Astrocyte of the spinal cord (primary cell): ENCODE measurements at regions not wholly inside any gene's neighbourhood (a gene's known extent, or its start where the extent isn't known, plus 50 kb on each side); places are given as distances from the start of the nearest gene placed in this dataset.

Experiments used
- DNase-seq: peaks from one replicate; pipeline ENCODE4 v3.0.0; 2011; ENCODE audit warnings: low read depth, low spot score
- H3K4me3 ChIP-seq: 2 replicates; pipeline ENCODE4 v1.5.1; 2011; ENCODE audit warnings: low read depth, mild to moderate bottlenecking, low read length, moderate library complexity
- in situ Hi-C: cut with HindIII; loops from 2 replicates; pipeline ENCODE4 v1.10.0; 2017; ENCODE audit warnings: low sequenced_read_pairs
- TF ChIP-seq, protein P1 (sequence below): IDR thresholded peaks from 2 replicates; pipeline ENCODE4 v1.5.1; 2012; ENCODE audit warnings: low read depth, mild to moderate bottlenecking, low read length, inconsistent platforms

DNA sequence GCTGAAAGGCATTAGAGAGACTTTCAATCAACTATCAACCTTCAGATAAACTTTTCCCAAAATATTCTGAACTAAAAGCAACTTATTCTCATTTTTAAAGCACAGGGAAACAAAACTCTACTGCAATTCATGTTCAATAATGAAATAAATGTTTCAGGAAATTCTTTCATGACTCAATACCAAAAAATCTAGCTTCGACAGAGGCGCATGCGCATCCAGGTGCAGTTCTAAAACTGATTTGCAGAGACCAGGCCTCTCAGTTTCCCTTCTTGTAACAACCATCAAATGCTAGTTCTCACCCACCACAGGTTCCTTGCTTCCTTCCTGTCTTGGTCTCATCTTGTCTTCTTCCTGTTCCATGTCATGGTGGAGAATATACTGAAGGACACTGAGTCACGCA, 55.3 kb upstream of the NRBF2 start:
- in situ Hi-C loops = no loop called here
- H3K4me3 ChIP-seq = no peak overlapping the region
- TF ChIP-seq, protein P1, sequence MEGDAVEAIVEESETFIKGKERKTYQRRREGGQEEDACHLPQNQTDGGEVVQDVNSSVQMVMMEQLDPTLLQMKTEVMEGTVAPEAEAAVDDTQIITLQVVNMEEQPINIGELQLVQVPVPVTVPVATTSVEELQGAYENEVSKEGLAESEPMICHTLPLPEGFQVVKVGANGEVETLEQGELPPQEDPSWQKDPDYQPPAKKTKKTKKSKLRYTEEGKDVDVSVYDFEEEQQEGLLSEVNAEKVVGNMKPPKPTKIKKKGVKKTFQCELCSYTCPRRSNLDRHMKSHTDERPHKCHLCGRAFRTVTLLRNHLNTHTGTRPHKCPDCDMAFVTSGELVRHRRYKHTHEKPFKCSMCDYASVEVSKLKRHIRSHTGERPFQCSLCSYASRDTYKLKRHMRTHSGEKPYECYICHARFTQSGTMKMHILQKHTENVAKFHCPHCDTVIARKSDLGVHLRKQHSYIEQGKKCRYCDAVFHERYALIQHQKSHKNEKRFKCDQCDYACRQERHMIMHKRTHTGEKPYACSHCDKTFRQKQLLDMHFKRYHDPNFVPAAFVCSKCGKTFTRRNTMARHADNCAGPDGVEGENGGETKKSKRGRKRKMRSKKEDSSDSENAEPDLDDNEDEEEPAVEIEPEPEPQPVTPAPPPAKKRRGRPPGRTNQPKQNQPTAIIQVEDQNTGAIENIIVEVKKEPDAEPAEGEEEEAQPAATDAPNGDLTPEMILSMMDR = no peak
- no peak for DNase-seq

DNA sequence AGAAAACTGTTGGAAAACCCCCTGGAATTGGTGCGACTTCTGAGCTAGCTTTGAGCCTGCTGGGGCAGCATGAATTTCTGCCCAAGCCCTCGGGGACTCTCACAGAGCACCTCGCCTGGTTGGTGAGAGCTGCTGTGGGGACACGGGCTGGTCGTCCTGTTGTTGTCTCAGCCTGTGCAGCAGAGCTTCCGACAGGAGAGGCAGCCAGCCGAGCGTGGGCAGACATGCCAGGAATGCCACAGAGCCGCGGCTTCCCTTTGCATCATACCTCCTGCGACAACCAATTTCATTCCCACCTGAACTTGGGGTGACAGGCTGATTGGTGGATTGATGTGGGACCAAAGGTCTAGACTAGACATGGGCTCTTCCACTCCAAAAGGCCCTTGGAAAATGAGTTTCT, 60.2 kb upstream of the NRBF2 start:
- in situ Hi-C loops = no loop called here
- TF ChIP-seq, protein P1 = no peak
- H3K4me3 ChIP-seq = no peak overlapping the region
- DNase-seq = no peak

- DNase-seq = no peak
- in situ Hi-C loops = no loop called here
- H3K4me3 ChIP-seq = no peak overlapping the region
- TF ChIP-seq, protein P1 = no peak
Measured at GRCh38 chr10:63071145-63071544, 62.0 kb upstream of the NRBF2 start.

GRCh38 chr10:63069318-63069717, 63.8 kb upstream of the NRBF2 start:
- H3K4me3 ChIP-seq = no peak overlapping the region
- TF ChIP-seq, protein P1 = no peak
- no peak for DNase-seq
- in situ Hi-C loops = no loop called here

DNA sequence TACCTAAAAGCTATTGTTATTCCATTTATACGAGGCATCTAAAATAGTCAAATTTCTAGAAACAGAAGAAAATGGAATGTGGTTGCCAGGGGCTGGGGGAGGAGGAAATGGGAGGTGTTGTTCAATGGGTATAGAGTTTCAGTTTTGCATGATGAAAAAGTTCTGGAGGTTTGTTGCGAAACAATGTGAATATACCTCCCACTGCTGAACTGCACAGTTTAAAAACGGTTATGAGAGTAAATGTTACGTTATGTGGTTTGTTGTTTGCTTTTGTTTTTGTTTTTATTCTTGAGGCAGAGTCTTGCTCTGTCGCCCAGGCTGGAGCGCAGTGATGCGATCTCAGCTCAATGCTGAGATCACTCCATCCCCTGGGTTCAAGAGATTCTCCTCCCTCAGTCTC, 64.9 kb upstream of the NRBF2 start:
- TF ChIP-seq, protein P1 = no peak
- H3K4me3 ChIP-seq = no peak overlapping the region
- in situ Hi-C loops = no loop called here
- DNase-seq = no peak

- TF ChIP-seq, protein P1 = no peak
- DNase-seq = no peak
- in situ Hi-C loops = no loop called here
Measured at GRCh38 chr10:63066606-63067005, 66.5 kb upstream of the NRBF2 start.

DNA sequence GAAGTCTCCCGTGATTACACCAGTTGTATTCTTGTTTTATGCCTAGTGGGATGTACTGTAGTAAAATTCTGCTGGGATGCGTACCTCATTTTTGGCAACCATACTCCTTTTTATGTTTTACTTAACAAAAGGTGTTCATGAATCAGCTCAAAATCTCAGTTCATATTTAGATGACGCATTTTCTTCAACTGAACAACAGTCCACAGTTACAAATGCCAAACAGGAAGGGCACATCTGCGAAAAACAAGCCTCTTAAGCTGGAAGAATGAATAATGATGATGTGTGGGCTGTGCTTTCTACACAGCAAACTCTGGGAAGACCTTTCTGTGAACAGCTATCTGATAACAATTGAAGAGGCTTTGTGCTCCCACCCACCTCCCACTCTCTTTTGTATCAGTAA, 68.4 kb upstream of the NRBF2 start:
- no peak for DNase-seq
- no peak overlapping the region for H3K4me3 ChIP-seq
- in situ Hi-C loops = no loop called here

More at GRCh38 chr10:63066606-63067005, 66.5 kb upstream of the NRBF2 start:
- H3K4me3 ChIP-seq = no peak overlapping the region

More for the DNA sequence above, 68.4 kb upstream of the NRBF2 start:
- TF ChIP-seq, protein P1 = no peak
